HEK293 (cell line): ENCODE measurements at regions not wholly inside any gene's neighbourhood (a gene's known extent, or its start where the extent isn't known, plus 50 kb on each side); places are given as distances from the start of the nearest gene placed in this dataset.
A peak's percentile ranks its signal among the peaks of the same experiment; 100 is the strongest.

ENCODE experiments used
- BCL11B ChIP-seq: fragments of 450-650 bp; formaldehyde crosslinking; IDR thresholded peaks from 2 replicates; pipeline ENCODE4 v1.5.1; 2016; ENCODE audit warnings: low read depth, missing biosample characterization, missing genetic modification characterization
- GLI4 ChIP-seq: fragments of 450-650 bp; formaldehyde crosslinking; IDR thresholded peaks from 2 replicates; pipeline ENCODE4 v1.5.1; 2016; ENCODE audit warnings: missing biosample characterization, missing genetic modification characterization
- MEIS1 ChIP-seq: sonication (generic); formaldehyde crosslinking; IDR thresholded peaks from 2 replicates; pipeline ENCODE4 v1.8.1; 2022; ENCODE audit warnings: missing genetic modification reagents, mild to moderate bottlenecking, borderline replicate concordance
- WT1 ChIP-seq: fragments of 450-650 bp; formaldehyde crosslinking; IDR thresholded peaks from 2 replicates; pipeline ENCODE4 v1.5.1; 2016; ENCODE audit warnings: missing biosample characterization, missing genetic modification characterization
- YY1 ChIP-seq: fragments of 450-650 bp; formaldehyde crosslinking; IDR thresholded peaks from 2 replicates; pipeline ENCODE4 v1.5.1; 2018; ENCODE audit warnings: missing biosample characterization, missing genetic modification characterization
- ZBTB20 ChIP-seq: fragments of 450-650 bp; formaldehyde crosslinking; IDR thresholded peaks from 2 replicates; pipeline ENCODE4 v1.5.1; 2016; ENCODE audit warnings: missing biosample characterization, missing genetic modification characterization
- ZBTB7A ChIP-seq: fragments of 450-650 bp; formaldehyde crosslinking; IDR thresholded peaks from 2 replicates; pipeline ENCODE4 v1.5.1; 2016; ENCODE audit warnings: low read depth, missing biosample characterization, missing genetic modification characterization
- ZFHX2 ChIP-seq: fragments of 450-650 bp; formaldehyde crosslinking; conservative IDR thresholded peaks from 2 replicates; pipeline ENCODE4 v1.5.1; 2016; ENCODE audit warnings: missing biosample characterization, missing genetic modification characterization
- ZFP69B ChIP-seq: fragments of 450-650 bp; formaldehyde crosslinking; IDR thresholded peaks from 2 replicates; pipeline ENCODE4 v1.5.1; 2016; ENCODE audit warnings: missing biosample characterization, missing genetic modification characterization
- ZNF121 ChIP-seq: fragments of 450-650 bp; formaldehyde crosslinking; IDR thresholded peaks from 2 replicates; pipeline ENCODE4 v1.5.1; 2016; ENCODE audit warnings: missing biosample characterization, missing genetic modification characterization
- ZNF138 ChIP-seq: fragments of 450-650 bp; formaldehyde crosslinking; IDR thresholded peaks from 2 replicates; pipeline ENCODE4 v1.5.1; 2016; ENCODE audit warnings: missing biosample characterization, missing genetic modification characterization, borderline replicate concordance
- ZNF23 ChIP-seq: fragments of 450-650 bp; formaldehyde crosslinking; IDR thresholded peaks from 2 replicates; pipeline ENCODE4 v1.5.1; 2016; ENCODE audit warnings: missing biosample characterization, missing genetic modification characterization, borderline replicate concordance
- ZNF24 ChIP-seq: fragments of 450-650 bp; formaldehyde crosslinking; IDR thresholded peaks from 2 replicates; pipeline ENCODE4 v1.5.1; 2016; ENCODE audit warnings: missing biosample characterization, missing genetic modification characterization
- ZNF26 ChIP-seq: fragments of 450-650 bp; formaldehyde crosslinking; IDR thresholded peaks from 2 replicates; pipeline ENCODE4 v1.5.1; 2016; ENCODE audit warnings: missing biosample characterization, missing genetic modification characterization
- ZNF398 ChIP-seq: fragments of 450-650 bp; formaldehyde crosslinking; IDR thresholded peaks from 2 replicates; pipeline ENCODE4 v1.5.1; 2017; ENCODE audit warnings: missing biosample characterization, missing genetic modification characterization
- ZNF558 ChIP-seq: fragments of 450-650 bp; formaldehyde crosslinking; IDR thresholded peaks from 2 replicates; pipeline ENCODE4 v1.5.1; 2016; ENCODE audit warnings: missing biosample characterization, missing genetic modification characterization
- ZNF621 ChIP-seq: fragments of 450-650 bp; formaldehyde crosslinking; IDR thresholded peaks from 2 replicates; pipeline ENCODE4 v1.5.1; 2017; ENCODE audit warnings: missing biosample characterization, missing genetic modification characterization
- ZNF623 ChIP-seq: fragments of 450-650 bp; formaldehyde crosslinking; IDR thresholded peaks from 2 replicates; pipeline ENCODE4 v1.5.1; 2016; ENCODE audit warnings: missing biosample characterization, missing genetic modification characterization
- ZNF626 ChIP-seq: fragments of 450-650 bp; sonication (Bioruptor Pico); formaldehyde crosslinking; IDR thresholded peaks from 2 replicates; pipeline ENCODE4 v1.5.1; 2018; ENCODE audit warnings: missing biosample characterization, missing genetic modification characterization, inconsistent platforms
- ZNF658 ChIP-seq: fragments of 450-650 bp; formaldehyde crosslinking; IDR thresholded peaks from 2 replicates; pipeline ENCODE4; 2016; ENCODE audit warnings: missing biosample characterization, missing genetic modification characterization
- ZNF785 ChIP-seq: fragments of 450-650 bp; formaldehyde crosslinking; IDR thresholded peaks from 2 replicates; pipeline ENCODE4 v1.5.1; 2016; ENCODE audit warnings: missing biosample characterization, missing genetic modification characterization
- ZNF837 ChIP-seq: fragments of 450-650 bp; formaldehyde crosslinking; IDR thresholded peaks from 2 replicates; pipeline ENCODE4 v1.5.1; 2016; ENCODE audit warnings: missing biosample characterization, missing genetic modification characterization
- ZNF843 ChIP-seq: fragments of 450-650 bp; formaldehyde crosslinking; IDR thresholded peaks from 2 replicates; pipeline ENCODE4 v1.5.1; 2016; ENCODE audit warnings: missing biosample characterization, missing genetic modification characterization
- ZSCAN18 ChIP-seq: fragments of 450-650 bp; formaldehyde crosslinking; IDR thresholded peaks from 2 replicates; pipeline ENCODE4 v1.5.1; 2016; ENCODE audit warnings: missing biosample characterization, missing genetic modification characterization
- ZSCAN30 ChIP-seq: fragments of 450-650 bp; IDR thresholded peaks from 2 replicates; pipeline ENCODE4 v1.5.1; 2018; ENCODE audit warnings: missing biosample characterization, mild to moderate bottlenecking, missing genetic modification characterization, moderate library complexity
- ZSCAN4 ChIP-seq: fragments of 450-650 bp; formaldehyde crosslinking; IDR thresholded peaks from 2 replicates; pipeline ENCODE4 v1.5.1; 2017; ENCODE audit warnings: missing biosample characterization, missing genetic modification characterization
- TF ChIP-seq, protein P1 (sequence below): fragments of 450-650 bp; formaldehyde crosslinking; optimal IDR thresholded peaks from 2 replicates; pipeline ENCODE3; 2016; ENCODE audit warnings: missing biosample characterization, mild to moderate bottlenecking, missing genetic modification characterization
- TF ChIP-seq, protein P2 (sequence below): fragments of 450-650 bp; formaldehyde crosslinking; IDR thresholded peaks from 2 replicates; pipeline ENCODE4 v1.5.1; 2016; ENCODE audit warnings: missing biosample characterization, missing genetic modification characterization

- no peak for TF ChIP-seq ZSCAN18 (tag by site-specific recombination)
- TF ChIP-seq ZNF121, result peak; percentile 76
- TF ChIP-seq ZNF626, result no peak
- TF ChIP-seq ZNF621 (tag by site-specific recombination), result no peak
- TF ChIP-seq ZFHX2, result no peak
- 0 out of 2 replicates have a peak, but pooled peaks have one; percentile 47 for TF ChIP-seq ZBTB7A (tag by site-specific recombination)
- peak; percentile 60; the same call in 1 of the 2 replicates for TF ChIP-seq ZBTB20 (tag by site-specific recombination)
- TF ChIP-seq, protein P1, sequence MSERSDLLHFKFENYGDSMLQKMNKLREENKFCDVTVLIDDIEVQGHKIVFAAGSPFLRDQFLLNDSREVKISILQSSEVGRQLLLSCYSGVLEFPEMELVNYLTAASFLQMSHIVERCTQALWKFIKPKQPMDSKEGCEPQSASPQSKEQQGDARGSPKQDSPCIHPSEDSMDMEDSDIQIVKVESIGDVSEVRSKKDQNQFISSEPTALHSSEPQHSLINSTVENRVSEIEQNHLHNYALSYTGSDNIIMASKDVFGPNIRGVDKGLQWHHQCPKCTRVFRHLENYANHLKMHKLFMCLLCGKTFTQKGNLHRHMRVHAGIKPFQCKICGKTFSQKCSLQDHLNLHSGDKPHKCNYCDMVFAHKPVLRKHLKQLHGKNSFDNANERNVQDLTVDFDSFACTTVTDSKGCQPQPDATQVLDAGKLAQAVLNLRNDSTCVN (tag by site-specific recombination), result peak; percentile 89
- no peak for TF ChIP-seq GLI4 (tag by site-specific recombination)
- TF ChIP-seq ZNF623 (tag by site-specific recombination), result peak; percentile 22; the same call in 1 of the 2 replicates
- no peak for TF ChIP-seq ZNF837 (tag by site-specific recombination)
- TF ChIP-seq ZNF24 (tag by site-specific recombination), result peak; percentile 43; the same call in 1 of the 2 replicates
- TF ChIP-seq WT1 (tag by site-specific recombination), result no peak
- no peak for TF ChIP-seq ZNF558
- TF ChIP-seq ZNF138 (tag by site-specific recombination), result no peak
- TF ChIP-seq BCL11B (tag by site-specific recombination), result no peak
- no peak for TF ChIP-seq ZNF398
- peak; percentile 9; the same call in 1 of the 2 replicates for TF ChIP-seq ZFP69B
- TF ChIP-seq ZNF23 (tag by site-specific recombination), result no peak
- no peak for TF ChIP-seq MEIS1 (CRISPR knock-in tag)
- TF ChIP-seq, protein P2, sequence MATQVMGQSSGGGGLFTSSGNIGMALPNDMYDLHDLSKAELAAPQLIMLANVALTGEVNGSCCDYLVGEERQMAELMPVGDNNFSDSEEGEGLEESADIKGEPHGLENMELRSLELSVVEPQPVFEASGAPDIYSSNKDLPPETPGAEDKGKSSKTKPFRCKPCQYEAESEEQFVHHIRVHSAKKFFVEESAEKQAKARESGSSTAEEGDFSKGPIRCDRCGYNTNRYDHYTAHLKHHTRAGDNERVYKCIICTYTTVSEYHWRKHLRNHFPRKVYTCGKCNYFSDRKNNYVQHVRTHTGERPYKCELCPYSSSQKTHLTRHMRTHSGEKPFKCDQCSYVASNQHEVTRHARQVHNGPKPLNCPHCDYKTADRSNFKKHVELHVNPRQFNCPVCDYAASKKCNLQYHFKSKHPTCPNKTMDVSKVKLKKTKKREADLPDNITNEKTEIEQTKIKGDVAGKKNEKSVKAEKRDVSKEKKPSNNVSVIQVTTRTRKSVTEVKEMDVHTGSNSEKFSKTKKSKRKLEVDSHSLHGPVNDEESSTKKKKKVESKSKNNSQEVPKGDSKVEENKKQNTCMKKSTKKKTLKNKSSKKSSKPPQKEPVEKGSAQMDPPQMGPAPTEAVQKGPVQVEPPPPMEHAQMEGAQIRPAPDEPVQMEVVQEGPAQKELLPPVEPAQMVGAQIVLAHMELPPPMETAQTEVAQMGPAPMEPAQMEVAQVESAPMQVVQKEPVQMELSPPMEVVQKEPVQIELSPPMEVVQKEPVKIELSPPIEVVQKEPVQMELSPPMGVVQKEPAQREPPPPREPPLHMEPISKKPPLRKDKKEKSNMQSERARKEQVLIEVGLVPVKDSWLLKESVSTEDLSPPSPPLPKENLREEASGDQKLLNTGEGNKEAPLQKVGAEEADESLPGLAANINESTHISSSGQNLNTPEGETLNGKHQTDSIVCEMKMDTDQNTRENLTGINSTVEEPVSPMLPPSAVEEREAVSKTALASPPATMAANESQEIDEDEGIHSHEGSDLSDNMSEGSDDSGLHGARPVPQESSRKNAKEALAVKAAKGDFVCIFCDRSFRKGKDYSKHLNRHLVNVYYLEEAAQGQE, result no peak
- TF ChIP-seq ZNF843 (tag by site-specific recombination), result no peak
- no peak for TF ChIP-seq ZSCAN30 (tag by site-specific recombination)
- no peak for TF ChIP-seq ZNF658 (tag by site-specific recombination)
- no peak for TF ChIP-seq YY1 (tag by site-specific recombination)
- TF ChIP-seq ZNF785 (tag by site-specific recombination), result no peak
- no peak for TF ChIP-seq ZNF26 (tag by site-specific recombination)
- TF ChIP-seq ZSCAN4 (tag by site-specific recombination), result no peak
Observed at GRCh38 chr6:158869826-158870648, 50.9 kb upstream of the EZR start (continued).
